ENCODE measurements at regions not wholly inside any gene's neighbourhood (a gene's known extent, or its start where the extent isn't known, plus 50 kb on each side); places are given as distances from the start of the nearest gene placed in this dataset. TPM values are rescaled to one million over a fixed set of nuclear protein-coding genes. Genes with fewer than 3 reads are reported as not detected.

DNA sequence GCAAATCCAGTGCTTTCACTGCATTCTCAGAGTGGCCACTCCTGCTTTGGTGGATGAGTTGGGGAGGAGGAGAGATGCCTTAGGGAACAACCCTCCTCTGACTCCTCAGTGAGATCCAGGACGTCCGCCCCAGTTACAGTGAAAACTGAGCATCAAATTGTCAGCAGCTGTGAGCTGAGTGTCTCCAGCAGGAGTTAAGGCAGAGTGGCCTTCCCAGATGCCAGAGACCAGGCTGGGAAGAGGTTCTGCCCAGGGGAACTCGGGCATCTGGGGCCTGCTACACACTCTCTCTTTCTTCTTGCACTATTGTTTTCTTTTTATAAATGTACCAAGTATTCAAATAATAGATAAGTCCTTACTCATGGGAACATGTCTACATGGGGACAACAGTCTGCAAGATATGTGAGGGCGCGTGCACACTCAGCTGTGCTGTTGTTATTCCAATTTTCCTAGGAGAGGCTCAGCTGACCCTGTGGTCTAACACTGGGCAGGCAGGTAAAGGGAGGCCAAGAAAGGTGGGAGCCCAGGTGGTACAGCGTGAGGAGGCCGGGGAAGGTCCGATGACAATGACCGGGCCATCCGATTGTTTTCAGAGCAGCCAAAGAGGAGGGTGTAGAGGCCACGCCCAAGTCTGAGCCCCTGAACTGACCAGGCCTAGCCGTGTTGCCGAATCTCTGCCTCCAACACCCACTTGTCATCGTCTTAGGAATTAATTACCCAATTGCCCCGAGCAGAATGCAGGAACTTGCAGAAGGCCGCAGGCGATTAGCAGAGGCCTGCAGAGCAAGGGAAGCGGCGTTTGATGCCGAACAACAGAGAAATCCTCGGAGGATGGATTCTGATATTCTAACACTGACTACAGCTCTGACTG, 166.9 kb downstream of the ANAPC1 start:
- Mint-ChIP-seq H3K27ac (no peak overlapping the region), H3K27me3 (ENCODE audit: low read depth) (peaks cover 2% of the 10 kb centered on the region), H3K9me3 (ENCODE audit: insufficient read depth) (no peaks in the 10 kb centered on the region), H3K4me1 (ENCODE audit: low read depth) (no peaks in the 10 kb centered on the region), H3K4me3 (no peak overlapping the region), H3K36me3 (ENCODE audit: low read depth) (no peaks in the 10 kb centered on the region)
- ChIA-PET CTCF (no interaction called here), POLR2A (interaction anchor here (0.7 kb wide), 1 partner anchor 11 kb away, joined by 4 read pairs; no protein-coding TSS in a partner anchor)
- ATAC-seq, result no peak
- DNase-seq, result no peak

Small RNAs in the stretch of these regions (microRNA-seq; reads per million reads assigned to microRNA genes)
- gene MIR4435-2, result not detected

Data from activated CD8-positive, alpha-beta T cell treated with anti-CD3 and anti-CD28 coated beads, Interleukin-2, amount 10 ng/mL, durations not matched to agents 7 days and 5 days (primary cell).